Embryonic facial prominence (tissue), 1 donor: ENCODE measurements at regions not wholly inside any gene's neighbourhood (a gene's known extent, or its start where the extent isn't known, plus 50 kb on each side); places are given as distances from the start of the nearest gene placed in this dataset.

Experiments
- DNase-seq: peaks from one replicate; pipeline ENCODE4 v3.0.0-alpha.2; 2016; ENCODE audit errors: extremely low spot score

GRCh38 chr4:18880871-18881270 lies 859.3 kb upstream of the LCORL start:
- no peak for DNase-seq

- no peak for DNase-seq
These were observed 857.0 kb upstream of the LCORL start for GRCh38 chr4:18878561-18878960.

- no peak for DNase-seq
These were observed 847.6 kb upstream of the LCORL start for GRCh38 chr4:18869166-18869565.

- DNase-seq = no peak
These were observed 839.4 kb upstream of the LCORL start for GRCh38 chr4:18860836-18861530.

- no peak for DNase-seq
These were observed 837.9 kb upstream of the LCORL start for GRCh38 chr4:18859468-18859867.

GRCh38 chr4:18858229-18858922 lies 836.8 kb upstream of the LCORL start:
- no peak for DNase-seq

- DNase-seq = no peak
These were observed 829.3 kb upstream of the LCORL start for GRCh38 chr4:18850867-18851266.

- DNase-seq = no peak
These were observed 825.8 kb upstream of the LCORL start for GRCh38 chr4:18847249-18847890.

- DNase-seq = no peak
These were observed 824.8 kb upstream of the LCORL start for GRCh38 chr4:18846313-18846712.

- DNase-seq = no peak
These were observed 823.2 kb upstream of the LCORL start for GRCh38 chr4:18844726-18845125.

GRCh38 chr4:18842431-18842830 lies 820.9 kb upstream of the LCORL start:
- no peak for DNase-seq

GRCh38 chr4:18840481-18840880 lies 818.9 kb upstream of the LCORL start:
- no peak for DNase-seq

GRCh38 chr4:18816228-18816895 lies 794.8 kb upstream of the LCORL start:
- no peak for DNase-seq

- no peak for DNase-seq
These were observed 794.2 kb upstream of the LCORL start for GRCh38 chr4:18815779-18816173.

GRCh38 chr4:18815081-18815778 lies 793.7 kb upstream of the LCORL start:
- no peak for DNase-seq

- no peak for DNase-seq
These were observed 792.2 kb upstream of the LCORL start for GRCh38 chr4:18813771-18814170.

- DNase-seq = no peak
These were observed 791.5 kb upstream of the LCORL start for GRCh38 chr4:18813055-18813454.

- no peak for DNase-seq
These were observed 782.2 kb upstream of the LCORL start for GRCh38 chr4:18803781-18804180.

- DNase-seq = no peak
These were observed 776.6 kb upstream of the LCORL start for GRCh38 chr4:18798123-18798522.

- no peak for DNase-seq
These were observed 774.2 kb upstream of the LCORL start for GRCh38 chr4:18795794-18796193.

GRCh38 chr4:18777190-18777930 lies 755.8 kb upstream of the LCORL start:
- DNase-seq = no peak
